GM12892 (cell line): ENCODE measurements at regions not wholly inside any gene's neighbourhood (a gene's known extent, or its start where the extent isn't known, plus 50 kb on each side); places are given as distances from the start of the nearest gene placed in this dataset.
"Not testable (repeated sequence)": the region's sequence is repeated elsewhere in the genome, so short reads cannot be mapped to it uniquely, and the experiment has no call there.

Experiments used
- DNase-seq: peaks from one replicate; pipeline ENCODE4 v3.0.0; 2011; ENCODE audit not compliant: insufficient read length
- FAIRE-seq: peaks from 2 replicates; lab custom pipeline; 2011; peaks lifted over from hg19 to GRCh38; lab: Jason Lieb, UNC
- POLR2A ChIP-seq: IDR thresholded peaks from 2 replicates; pipeline ENCODE4 v1.6.1; 2011; ENCODE audit warnings: low read depth, low read length, control low read depth
- POLR2AphosphoS5 ChIP-seq: IDR thresholded peaks from 2 replicates; pipeline ENCODE4 v1.6.1; 2011; ENCODE audit warnings: low read depth, low read length, control low read depth
- TAF1 ChIP-seq: IDR thresholded peaks from 2 replicates; pipeline ENCODE4 v1.6.1; 2011; ENCODE audit warnings: low read depth, mild to moderate bottlenecking, control low read depth, low read length, borderline replicate concordance

DNA sequence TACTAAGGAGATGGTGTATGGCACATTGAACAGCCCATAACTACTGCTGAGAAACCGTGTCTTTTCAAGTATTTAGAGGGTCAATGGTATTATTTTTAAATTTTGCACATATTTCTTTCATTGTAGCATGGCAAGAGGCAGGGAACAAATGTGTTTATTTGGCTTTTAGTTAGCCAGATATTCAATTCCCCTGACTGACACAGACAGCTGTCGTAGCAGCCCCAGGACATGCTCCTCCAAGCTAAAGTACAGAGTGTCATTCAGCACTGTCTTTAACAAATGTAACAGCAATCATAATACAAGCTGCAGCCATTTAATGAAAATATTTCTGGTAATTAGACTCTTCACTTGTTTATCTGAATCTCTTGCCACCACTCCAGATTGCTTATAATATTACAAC, 687.1 kb downstream of the KLHL13 start:
- no peak for DNase-seq
- no peak for FAIRE-seq
- no peak for TF ChIP-seq TAF1
- no peak for TF ChIP-seq POLR2A
- no peak for TF ChIP-seq POLR2AphosphoS5

DNA sequence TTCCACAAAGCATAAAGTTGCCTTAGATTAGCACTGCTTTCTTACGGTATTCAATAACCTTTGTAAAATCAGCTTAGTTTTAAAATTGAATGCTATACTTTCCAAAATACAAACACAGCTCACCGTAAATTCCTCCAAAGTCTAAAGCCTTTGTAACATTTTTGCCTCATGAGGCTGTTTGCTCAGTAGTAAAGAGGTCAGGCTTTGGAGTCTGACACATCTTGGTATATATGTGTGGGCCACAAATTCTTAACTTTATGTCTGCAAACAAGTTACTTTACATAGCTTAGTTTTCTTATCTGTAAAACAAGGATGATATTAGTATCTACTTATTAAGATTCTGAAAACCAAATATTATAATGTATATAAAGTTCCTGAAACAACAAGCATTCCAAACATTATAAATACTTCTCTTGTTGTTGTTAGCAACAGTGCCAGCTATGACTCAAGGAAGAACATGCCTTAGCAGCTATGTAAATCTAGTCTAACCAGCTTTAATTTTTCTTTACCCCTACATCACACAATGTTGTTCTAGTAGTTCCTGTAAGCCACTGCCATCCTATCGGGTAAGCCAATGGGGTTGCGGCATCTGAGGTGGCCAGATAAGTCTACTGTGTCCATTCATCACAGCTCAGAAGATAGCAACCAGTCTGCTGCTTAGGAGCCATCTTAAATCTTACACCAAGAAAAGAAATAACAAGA, 709.0 kb downstream of the KLHL13 start:
- TF ChIP-seq POLR2AphosphoS5 (no peak), TAF1 (no peak), POLR2A (no peak)
- FAIRE-seq (no peak), DNase-seq (no peak)

DNA sequence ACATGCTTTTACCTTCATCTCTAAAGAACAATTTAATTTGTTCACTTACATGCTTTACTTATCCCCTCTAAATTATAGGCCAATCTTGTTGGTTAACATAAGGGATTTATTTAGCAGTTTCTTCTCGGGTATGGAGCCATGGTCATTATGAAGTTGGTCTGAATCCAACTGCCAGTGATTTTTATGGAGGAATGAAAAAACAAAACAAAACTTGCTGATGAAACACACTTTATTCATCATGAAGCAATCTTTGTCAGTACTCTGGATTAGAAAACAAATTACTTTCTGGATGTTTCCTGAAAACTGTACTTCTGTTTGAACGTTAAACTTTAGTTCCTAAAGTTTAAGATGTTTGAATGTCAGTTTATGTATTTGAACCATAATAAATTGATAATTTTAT, 715.8 kb downstream of the KLHL13 start:
- TF ChIP-seq POLR2AphosphoS5 (no peak), TAF1 (no peak), POLR2A (no peak)
- FAIRE-seq (no peak), DNase-seq (no peak)

DNA sequence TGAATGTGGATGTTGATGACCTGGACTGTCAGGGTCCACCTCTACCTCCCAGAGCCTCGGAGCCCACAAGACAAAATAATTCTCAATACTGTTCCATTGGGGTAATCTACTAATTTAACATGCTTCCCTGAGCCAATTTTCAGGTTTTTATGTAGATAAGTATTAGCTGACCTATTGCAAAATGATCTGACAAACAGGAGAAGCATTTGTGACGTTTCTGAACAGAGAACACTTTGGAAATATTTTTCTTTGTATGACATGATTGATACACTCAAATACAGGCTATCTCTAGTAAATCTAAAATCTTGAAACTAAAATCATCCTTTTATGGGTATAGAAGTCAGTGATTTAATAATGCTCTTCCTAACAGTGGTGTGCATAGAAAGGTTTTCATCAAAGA, 716.6 kb downstream of the KLHL13 start:
- TF ChIP-seq POLR2A = no peak
- no peak for TF ChIP-seq TAF1
- TF ChIP-seq POLR2AphosphoS5 = no peak
- DNase-seq = no peak
- FAIRE-seq = no peak

DNA sequence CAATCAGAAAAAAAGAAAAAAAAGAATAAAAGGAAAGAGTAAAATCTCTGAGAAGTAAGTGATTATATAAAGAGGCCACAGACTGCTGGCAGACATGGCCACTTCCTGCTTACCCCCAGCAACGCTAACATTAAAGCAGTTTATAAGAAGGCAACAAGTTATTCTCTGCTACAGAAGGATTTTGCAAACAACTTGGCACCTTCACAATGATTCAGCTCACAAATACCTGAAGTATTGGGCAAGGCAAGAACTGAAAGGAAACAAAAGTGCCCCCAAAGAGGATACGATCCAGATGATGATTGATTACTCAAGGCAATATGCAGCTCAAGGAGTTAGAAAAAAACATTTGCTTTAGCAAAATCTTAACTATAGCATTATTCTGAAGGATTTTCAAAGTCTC, 718.8 kb downstream of the KLHL13 start:
- TF ChIP-seq POLR2A = no peak
- no peak for TF ChIP-seq POLR2AphosphoS5
- no peak for TF ChIP-seq TAF1
- DNase-seq (no peak), FAIRE-seq (no peak)

DNA sequence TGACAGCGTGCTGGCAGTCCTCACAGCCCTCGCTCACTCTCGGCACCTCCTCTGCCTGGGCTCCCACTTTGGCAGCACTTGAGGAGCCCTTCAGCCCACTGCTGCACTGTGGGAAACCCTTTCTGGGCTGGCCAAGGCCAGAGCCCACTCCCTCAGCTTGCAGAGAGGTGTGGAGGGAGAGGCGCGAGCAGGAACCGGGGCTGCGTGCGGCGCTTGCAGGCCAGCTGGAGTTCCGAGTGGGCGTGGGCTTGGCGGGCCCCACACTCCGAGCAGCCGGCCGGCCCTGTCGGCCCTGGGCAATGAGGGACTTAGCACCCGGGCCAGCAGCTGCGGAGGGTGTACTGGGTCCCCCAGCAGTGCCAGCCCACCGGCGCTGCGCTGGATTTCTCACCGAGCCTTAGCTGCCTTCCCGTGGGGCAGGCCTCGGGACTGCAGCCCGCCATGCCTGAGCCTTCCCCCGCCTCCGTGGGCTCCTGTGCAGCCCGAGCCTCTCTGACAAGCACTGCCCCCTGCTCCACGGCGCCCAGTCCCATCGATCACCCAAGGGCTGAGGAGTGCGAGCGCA, 722.0 kb downstream of the KLHL13 start:
- not testable (repeated sequence) for FAIRE-seq, DNase-seq

DNA sequence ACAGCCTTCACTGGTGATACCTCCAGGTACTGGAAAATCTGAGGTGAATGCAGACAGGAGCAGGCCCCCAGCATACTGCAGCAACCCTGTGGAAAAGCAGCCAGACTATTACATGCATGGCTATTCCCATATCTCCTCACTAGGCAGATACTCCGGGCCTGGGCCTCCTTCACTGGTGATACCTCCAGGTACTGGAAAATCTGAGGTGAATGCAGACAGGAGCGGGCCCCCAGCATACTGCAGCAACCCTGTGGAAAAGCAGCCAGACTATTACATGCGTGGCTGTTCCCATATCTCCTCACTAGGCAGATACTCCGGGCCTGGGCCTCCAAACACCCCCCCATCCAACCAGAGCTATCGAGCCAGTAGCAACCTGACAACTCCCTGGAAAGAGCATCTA, 724.2 kb downstream of the KLHL13 start:
- not testable (repeated sequence) for DNase-seq, FAIRE-seq

DNA sequence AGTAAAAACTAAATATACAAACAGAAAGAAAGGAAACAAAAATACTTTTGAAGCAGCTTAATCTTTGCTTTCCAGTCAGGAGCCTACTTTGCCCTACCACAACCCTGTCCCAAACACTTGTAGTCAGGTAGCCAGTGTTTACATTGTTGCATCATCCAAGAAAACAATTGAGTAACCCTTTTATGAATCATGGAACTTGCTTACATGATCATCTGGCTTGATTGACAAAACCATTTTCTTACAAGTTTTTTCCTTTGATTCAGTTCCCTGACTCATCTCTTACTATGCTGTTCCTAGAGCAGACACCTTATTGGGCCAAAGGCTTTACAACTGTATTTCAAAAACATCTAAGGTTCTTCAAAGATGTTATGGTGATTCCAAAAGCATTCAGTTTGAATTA, 740.1 kb downstream of the KLHL13 start:
- TF ChIP-seq TAF1 = no peak
- no peak for FAIRE-seq
- DNase-seq = no peak

DNA sequence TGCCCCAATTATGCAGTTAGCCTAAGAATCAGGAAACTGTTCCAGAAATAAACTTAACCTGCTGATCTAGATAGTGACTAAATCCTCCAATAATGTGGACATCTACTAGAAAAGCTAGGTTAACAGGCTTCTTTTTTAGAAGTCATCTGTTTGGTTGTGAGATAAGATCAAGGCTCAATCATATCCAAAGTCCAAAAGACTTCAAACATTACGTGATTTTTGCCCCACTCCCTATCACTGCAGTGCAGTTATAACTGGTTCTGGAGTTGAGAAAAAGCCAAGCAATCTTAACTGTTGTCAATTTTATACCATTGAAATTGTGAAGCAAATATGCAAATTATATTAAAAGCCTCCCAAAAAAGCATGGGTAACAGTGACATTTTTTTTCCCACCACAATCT, 781.4 kb downstream of the KLHL13 start:
- TF ChIP-seq POLR2A (no peak), TAF1 (no peak)
- FAIRE-seq = peak; percentile 56
- DNase-seq = no peak

DNA sequence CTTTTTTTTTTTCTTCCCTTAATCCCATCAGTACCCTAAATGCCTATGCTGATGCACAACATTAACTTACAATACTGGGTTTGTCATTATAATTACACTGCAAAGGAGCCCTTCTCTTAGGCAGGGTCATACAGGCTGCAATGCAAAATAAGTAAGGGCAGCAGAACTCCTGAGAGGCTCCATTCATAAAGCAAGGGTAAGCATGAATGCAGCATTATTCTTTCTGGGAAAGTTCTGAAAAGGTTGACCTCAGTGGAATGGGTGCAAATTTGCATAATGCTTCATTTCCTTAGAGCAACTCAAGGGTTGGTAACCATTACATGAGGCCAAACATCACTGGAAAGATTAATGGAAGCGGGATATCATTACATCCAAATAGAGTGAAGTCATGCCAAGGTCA, 789.2 kb downstream of the KLHL13 start:
- FAIRE-seq (no peak), DNase-seq (no peak)
- TF ChIP-seq POLR2A (no peak), POLR2AphosphoS5 (no peak), TAF1 (no peak)

DNA sequence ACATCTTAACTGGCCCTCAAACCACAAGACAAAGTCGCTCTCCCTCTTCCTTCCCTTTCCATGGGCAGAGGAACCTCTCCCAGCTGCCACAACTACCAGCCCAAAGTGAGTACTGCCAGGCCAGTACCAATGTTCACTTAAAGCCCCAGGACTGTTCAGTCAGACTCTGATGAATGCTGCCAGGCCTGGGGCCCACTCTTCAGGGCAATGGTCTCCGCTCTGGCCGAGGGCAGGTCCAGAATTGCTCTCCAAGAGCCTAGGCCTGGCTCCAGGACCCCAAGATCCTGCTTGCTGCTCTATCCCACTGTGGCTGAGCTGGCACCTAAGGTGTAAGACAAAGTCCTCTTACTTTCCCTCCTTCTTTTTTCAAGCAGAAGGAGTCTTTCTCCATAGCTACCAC, 790.9 kb downstream of the KLHL13 start:
- FAIRE-seq = no peak
- TF ChIP-seq POLR2A (no peak), TAF1 (no peak), POLR2AphosphoS5 (no peak)

DNA sequence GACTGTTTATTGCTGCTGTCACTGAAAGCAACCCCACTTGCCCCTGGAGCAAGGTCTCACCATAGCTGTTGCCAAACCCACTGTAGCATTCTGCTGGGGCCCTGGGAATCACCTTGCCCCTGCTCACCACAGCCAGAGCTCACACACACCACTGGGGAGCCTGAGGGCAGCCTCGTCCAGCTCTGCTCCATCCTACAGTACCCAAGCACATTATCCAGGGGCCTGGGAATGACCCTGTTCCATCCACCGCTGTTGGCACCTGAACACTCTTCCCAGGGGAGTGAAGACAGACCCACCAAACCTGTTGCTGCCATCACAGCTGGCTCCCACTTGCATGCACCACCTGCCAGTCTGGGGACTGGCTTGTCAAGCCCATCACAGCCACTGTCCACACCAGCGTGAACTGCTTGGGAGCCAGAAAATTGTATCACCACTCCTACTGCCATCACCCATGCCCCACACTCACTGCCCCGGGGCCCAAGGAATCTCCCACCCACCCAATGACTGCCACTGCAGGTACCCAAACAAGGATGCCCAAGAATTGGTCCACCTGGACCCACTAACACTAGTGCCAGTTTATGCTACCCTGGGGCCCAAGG, 811.3 kb downstream of the KLHL13 start:
- no peak for TF ChIP-seq POLR2A
- TF ChIP-seq TAF1 = no peak
- no peak for TF ChIP-seq POLR2AphosphoS5
- no peak for FAIRE-seq

More for the DNA sequence above, 790.9 kb downstream of the KLHL13 start:
- no peak for DNase-seq

DNA sequence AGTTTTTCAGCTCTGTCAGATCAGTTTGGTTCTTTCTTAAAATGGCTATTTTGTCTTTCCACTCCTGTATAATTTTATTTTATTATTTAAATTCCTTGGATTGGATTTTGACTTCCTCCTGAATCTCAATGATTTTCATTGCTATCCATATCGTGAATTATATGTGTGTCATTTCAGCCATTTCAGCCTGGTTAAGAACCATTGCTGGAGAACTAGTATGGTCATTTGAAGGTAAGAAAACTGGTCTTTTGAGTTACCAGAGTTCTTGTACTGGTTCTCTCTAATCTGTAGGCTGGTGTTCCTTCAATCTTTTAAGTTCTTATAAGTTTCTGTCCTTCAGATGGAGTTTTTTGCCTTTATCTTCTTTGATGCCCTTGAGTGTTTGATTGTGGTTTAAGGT, 815.5 kb downstream of the KLHL13 start:
- FAIRE-seq = no peak
- TF ChIP-seq POLR2AphosphoS5 (no peak), POLR2A (no peak), TAF1 (no peak)
- DNase-seq = no peak

More for the DNA sequence above, 811.3 kb downstream of the KLHL13 start:
- no peak for DNase-seq
